ENCODE measurements at regions not wholly inside any gene's neighbourhood (a gene's known extent, or its start where the extent isn't known, plus 50 kb on each side); places are given as distances from the start of the nearest gene placed in this dataset.

GRCh38 chr21:43332861-43333297, 94.1 kb downstream of the SIK1 start:
- Histone ChIP-seq H3K27ac (no peak overlapping the region), H3K4me1 (no peaks in the 10 kb centered on the region), H3K36me3 (no peaks in the 10 kb centered on the region), H3K27me3 (no peaks in the 10 kb centered on the region), H3K9me3 (no peaks in the 10 kb centered on the region), H3K4me3 (peak overlapping the region in 1 of 2 donors; percentile 31)
- no peak for DNase-seq (ENCODE audit: low spot score in 2 of 2)
- TF ChIP-seq, protein P1, sequence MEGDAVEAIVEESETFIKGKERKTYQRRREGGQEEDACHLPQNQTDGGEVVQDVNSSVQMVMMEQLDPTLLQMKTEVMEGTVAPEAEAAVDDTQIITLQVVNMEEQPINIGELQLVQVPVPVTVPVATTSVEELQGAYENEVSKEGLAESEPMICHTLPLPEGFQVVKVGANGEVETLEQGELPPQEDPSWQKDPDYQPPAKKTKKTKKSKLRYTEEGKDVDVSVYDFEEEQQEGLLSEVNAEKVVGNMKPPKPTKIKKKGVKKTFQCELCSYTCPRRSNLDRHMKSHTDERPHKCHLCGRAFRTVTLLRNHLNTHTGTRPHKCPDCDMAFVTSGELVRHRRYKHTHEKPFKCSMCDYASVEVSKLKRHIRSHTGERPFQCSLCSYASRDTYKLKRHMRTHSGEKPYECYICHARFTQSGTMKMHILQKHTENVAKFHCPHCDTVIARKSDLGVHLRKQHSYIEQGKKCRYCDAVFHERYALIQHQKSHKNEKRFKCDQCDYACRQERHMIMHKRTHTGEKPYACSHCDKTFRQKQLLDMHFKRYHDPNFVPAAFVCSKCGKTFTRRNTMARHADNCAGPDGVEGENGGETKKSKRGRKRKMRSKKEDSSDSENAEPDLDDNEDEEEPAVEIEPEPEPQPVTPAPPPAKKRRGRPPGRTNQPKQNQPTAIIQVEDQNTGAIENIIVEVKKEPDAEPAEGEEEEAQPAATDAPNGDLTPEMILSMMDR (IDR thresholded peaks at IDR 0.05), result no peak
- intact Hi-C loops (cut with DNase I), result no loop called here

DNA sequence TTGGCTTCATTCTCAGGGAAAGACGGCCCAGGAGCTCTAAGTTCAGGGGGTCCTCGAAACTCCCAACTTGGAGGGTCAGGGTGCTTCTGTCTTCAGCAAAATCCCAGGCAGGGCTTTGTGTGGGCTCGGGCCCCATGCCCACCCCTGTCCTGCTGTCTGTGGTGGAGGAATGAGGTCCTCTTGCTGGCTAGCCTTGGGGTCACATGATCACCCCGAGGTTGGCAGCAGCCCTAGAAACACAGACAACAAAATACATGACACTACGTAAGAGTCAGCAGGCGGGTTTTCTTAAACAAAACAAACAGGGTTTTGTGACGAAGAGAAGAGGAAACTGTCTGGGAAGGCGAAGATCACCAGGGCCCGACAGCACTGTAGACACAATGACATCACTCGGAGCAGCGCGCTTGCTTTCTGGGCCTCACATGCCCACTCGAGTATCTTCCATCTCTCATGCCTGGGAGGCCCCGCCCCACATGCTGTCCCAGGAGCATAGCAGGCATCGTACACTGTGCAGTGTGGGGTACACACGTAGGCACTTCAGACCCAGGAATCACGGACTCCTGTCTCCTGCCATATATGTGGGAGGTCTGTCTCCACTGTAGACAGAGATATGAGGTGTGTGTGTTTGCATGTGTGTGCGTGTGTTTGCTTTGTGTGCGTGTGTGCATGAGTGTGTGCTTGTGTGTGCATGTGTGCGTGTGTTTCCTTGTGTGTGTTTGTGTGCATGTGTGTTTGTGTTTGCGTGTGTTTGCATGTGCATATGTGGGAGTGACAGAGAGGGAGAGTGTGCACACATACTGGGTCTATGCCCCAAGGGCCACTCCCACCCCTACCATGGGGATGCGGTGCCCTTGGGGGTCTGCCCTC, 94.7 kb downstream of the SIK1 start:
- Histone ChIP-seq H3K27ac (no peak overlapping the region), H3K27me3 (no peaks in the 10 kb centered on the region), H3K36me3 (no peaks in the 10 kb centered on the region), H3K4me3 (no peak overlapping the region), H3K9me3 (no peaks in the 10 kb centered on the region), H3K4me1 (no peaks in the 10 kb centered on the region)
- TF ChIP-seq, protein P1 (IDR thresholded peaks at IDR 0.05), result no peak
- intact Hi-C loops (cut with DNase I), result no loop called here
- DNase-seq (ENCODE audit: low spot score in 2 of 2), result peak in 1 of 2 donors; percentile 18

- intact Hi-C loops (cut with DNase I), result no loop called here
- no peak overlapping the region for H3K27ac ChIP-seq
- no peak overlapping the region for H3K4me3 ChIP-seq
- no peaks in the 10 kb centered on the region for H3K36me3 ChIP-seq
- no peak for DNase-seq (ENCODE audit: low spot score in 2 of 2)
- H3K9me3 ChIP-seq, result no peaks in the 10 kb centered on the region
- TF ChIP-seq, protein P1 (IDR thresholded peaks at IDR 0.05), result no peak
- H3K27me3 ChIP-seq, result no peaks in the 10 kb centered on the region
- no peaks in the 10 kb centered on the region for H3K4me1 ChIP-seq
Observed at GRCh38 chr21:43331111-43331961, 95.6 kb downstream of the SIK1 start.

- Histone ChIP-seq H3K9me3 (no peaks in the 10 kb centered on the region), H3K4me1 (no peaks in the 10 kb centered on the region), H3K36me3 (no peaks in the 10 kb centered on the region), H3K27me3 (no peaks in the 10 kb centered on the region), H3K27ac (no peak overlapping the region), H3K4me3 (no peak overlapping the region)
- DNase-seq (ENCODE audit: low spot score in 2 of 2), result no peak
- TF ChIP-seq, protein P1 (IDR thresholded peaks at IDR 0.05), result no peak
- intact Hi-C loops (cut with DNase I), result no loop called here
Observed at GRCh38 chr21:43330306-43330881, 96.5 kb downstream of the SIK1 start.

DNA sequence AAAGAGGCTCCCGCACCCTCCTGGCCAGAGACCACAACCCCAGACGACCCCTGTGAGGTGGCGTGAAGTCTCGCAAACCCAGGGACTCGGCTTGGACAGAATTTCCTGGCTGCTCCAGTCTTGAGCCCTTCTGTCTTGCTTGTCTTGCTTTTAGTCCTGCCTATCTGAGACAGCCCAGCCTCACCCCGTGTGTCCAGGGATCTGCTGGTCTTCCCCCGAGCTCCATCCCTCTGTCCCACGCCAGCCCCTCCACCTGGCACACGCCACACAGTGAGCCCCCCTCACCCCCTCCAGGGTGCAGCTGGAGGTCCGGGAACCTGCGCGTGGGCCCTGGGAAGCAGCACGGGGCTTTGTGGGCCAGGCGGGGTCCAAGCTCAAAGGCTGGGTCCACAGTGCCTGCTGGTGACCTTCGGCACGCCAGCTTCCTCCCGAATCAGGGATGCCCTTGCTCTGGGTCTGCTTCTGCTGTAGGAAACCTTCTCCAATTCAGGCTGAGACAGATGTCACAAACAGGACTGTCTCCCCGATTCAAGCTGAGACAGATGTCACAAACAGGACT, 97.1 kb downstream of the SIK1 start:
- H3K27me3 ChIP-seq, result no peaks in the 10 kb centered on the region
- H3K36me3 ChIP-seq, result no peaks in the 10 kb centered on the region
- H3K4me3 ChIP-seq, result no peak overlapping the region
- TF ChIP-seq, protein P1 (IDR thresholded peaks at IDR 0.05), result no peak
- no peaks in the 10 kb centered on the region for H3K9me3 ChIP-seq
- no peak for DNase-seq (ENCODE audit: low spot score in 2 of 2)
- H3K4me1 ChIP-seq, result no peaks in the 10 kb centered on the region
- H3K27ac ChIP-seq, result no peak overlapping the region
- intact Hi-C loops (cut with DNase I), result no loop called here

Data from ascending aorta (tissue), 2 donors.